H4 (cell line): ENCODE measurements at regions not wholly inside any gene's neighbourhood (a gene's known extent, or its start where the extent isn't known, plus 50 kb on each side); places are given as distances from the start of the nearest gene placed in this dataset.
"Not testable (repeated sequence)": the region's sequence is repeated elsewhere in the genome, so short reads cannot be mapped to it uniquely, and the experiment has no call there.

ENCODE experiments used
- DNase-seq: peaks from one replicate; pipeline ENCODE4 v3.0.0-alpha.2; 2015; ENCODE audit warnings: low spot score

DNA sequence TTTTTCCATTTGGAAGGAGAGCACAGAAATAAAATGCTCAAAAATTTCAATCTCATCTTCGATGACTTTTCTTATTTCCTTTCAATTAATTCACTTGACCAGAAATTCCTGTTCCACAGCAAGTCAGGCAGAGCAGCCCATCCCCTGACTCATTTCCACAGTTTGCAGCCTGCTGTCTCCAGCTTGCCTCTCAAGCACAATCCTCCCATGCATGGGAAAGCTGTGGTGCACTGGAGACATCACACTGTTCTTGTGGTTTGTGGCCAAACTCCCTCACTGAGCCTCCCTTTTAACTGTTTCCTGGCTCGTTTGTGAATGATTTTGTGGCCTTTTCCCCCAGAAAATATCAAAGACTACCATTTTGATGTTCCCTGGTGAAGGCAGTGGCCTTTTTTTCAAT is 114.0 kb upstream of the ENPEP start:
- DNase-seq, result peak; percentile 92

DNA sequence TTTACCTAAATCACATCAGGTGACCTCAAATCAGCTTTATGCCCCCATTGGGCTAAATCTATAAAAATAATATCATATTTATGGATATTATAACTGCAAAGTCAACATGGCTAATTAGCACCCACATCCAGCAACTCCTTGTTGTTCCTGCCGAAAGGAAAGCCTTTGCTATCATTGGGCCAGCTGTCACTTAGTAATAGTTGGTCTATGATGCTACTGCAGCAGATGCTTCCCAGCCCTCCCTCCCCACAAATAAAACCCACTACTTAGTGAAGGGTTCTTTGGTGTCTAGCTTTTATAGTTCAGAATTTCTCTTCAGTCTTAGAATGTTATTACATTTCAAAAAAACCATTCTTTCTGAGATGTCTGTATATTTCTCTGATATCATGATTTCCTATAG is 116.9 kb upstream of the ENPEP start:
- DNase-seq, result no peak

DNA sequence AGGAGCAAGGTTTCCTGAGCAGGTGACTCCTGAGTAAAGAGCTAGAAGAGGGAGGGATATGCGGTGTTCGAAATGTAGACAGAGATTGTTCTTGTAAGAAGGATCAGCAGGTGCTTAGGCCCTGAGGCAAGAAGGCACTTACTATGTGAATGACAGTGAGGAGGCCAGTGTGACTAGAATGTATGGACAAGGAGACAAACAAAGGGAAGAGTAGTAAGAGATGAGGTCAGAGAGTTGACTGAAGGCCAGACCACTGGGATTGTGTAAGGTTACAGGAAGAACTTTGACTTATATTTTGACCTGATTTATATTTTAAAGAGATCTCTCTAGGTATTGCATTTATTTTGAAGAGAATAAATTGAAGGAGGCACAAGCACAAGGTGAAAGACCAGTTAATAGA is 118.4 kb upstream of the ENPEP start:
- DNase-seq, result no peak

DNA sequence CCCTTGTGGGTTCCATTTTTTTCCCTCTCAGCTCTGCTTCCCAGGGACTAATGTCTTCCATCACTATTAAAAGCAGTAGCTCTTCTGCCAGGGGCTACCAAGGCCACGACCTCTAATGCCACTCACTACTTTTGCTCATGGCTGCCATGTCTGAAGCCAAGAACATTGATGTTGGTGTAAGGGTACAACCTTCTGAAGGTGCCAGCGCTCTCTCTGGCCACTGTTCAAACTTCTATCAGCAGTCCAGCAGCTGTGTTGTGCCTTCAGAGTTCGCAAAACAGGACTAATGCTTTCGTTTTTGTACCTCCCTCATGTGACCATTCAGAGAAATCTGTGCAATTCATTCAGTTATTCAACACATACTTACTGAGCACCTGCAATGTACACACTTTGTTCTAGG is 121.5 kb upstream of the ENPEP start:
- DNase-seq, result no peak

DNA sequence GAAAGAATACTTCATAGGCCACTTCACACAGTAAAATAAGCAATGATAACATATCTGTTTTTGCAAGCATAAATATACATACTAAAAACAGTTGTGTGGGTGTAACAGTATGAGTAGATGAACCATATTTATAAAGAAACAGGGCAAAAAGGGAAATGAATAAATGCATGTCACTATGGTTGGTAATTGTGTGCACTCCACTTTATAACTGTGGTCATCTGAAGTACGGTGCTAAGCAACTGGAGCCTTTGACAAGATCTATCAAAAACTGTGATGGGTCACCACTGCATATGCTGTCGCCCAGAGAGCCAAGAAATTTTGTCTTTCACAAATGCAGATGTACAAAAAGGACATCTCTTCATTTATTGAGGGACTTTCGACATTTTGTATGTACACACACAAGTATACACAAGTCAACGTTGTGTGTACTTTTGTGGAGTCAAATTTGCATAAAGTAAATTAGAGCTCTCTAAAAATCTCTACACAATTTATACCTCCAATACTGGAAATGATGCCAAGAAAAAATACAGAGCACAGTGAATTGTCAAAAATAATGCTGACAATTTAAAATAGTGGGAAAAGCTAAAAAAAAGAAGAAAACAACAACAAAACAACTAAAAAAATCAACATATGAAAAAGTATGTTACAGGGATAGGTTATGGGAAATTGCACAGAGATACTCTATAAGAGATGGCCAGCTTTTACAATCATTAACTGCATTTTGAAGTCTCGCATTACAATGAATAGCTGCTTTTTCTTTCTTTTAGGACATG is 123.1 kb upstream of the ENPEP start:
- no peak for DNase-seq

DNA sequence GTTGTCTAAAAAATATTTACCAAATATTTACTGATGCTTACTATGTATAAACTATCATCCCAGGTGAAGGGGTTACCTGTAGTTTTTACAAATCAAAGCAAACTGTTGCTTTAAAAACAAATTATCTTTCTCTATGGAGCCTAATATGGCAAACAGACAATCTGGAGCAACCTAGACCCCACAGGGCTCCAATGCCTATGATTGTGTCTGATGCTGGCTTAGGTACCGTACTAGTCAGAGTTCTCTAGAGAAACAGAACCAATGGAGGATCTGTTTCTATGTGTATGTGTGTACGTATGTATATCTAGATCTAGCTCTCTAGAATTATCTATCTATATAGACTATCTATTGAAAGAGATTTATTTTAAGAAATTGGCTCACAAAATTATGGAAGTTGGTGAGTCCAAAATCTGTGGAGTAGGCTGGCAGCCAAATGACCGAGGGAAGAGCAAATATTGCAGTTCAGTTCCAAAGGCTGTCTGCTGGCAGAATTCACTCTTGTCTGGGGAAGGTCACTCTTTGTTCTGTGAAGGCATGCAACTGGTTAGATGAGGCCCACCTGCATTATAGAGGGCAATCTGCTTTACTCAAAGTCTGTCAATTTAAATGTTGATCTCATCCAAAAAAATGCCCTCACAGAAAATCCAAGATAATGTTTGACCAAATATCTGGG is 127.1 kb upstream of the ENPEP start:
- DNase-seq, result no peak

DNA sequence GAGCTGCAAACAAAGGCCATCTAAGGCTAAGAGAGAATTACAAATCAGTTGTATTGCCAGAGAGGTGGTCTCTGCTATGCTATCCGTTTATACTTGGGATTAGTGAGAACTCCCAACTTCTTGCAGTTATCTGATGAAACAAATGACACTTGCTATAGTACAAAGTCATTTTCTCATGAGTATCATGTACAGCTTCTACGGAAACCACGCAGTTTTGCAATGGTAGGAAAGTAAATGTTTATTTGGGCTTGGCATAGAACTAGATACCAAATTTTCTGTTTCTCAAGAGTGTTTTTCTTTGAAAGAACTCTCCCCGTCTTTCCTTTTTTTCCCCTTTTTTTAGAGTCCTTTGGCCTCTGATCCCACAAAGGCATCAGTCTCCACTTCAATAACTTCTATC is 128.2 kb upstream of the ENPEP start:
- DNase-seq, result no peak

DNA sequence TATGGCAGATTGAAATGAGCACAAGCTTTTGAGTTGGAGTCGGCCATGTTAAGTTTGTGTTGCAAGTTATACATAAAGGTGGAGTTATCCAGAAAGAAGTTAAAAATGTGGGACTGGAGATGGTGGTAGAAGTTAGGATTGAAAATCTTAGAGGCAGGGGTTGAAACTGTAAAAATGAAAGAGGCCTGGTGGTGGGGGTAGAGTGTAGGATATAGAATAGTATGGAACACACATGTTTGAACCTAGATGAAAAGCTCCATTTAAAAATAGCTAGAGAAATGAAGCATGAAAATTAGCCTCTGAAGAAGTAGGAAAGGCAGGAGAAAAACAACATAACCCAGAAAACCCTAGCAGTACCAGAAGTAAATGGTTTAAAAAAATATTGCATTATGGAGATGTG is 131.8 kb upstream of the ENPEP start:
- DNase-seq, result no peak

DNA sequence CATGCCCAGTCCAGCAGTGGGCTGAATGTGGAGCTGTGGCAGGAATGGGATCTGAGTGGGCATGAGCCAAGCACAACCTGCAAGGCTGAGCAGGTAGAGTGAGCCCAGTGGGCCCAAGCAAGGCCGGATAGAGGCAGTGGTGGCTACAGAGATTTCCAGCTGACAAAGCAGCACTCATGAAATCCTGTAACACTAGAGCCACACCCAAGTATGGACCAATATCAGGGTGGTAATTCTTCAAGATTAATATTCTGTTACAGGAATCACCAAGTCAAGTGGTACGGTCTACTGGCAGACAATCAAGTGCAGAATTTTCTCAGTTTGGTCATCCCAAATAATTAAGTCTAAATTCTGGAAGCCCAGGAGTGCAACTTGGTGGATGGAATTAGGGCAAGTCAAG is 132.4 kb upstream of the ENPEP start:
- DNase-seq, result no peak

DNA sequence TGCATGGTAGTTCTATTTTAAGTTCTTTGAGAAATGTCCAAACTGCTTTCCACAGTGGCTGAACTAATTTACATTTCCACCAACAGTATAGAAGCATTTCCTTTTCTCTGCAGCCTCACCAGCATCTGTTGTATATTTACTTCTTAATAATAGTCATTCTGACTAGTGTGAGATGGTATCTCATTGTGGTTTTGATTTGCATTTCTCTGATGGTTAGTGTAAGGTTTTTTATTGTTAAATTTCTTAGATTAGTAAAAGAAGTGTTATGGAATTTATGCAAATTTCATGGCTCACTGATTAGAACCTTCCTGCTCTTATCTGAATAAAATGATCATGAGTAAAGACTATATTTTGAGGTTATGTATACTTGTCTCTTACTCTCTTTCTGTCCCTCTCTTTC is 134.8 kb upstream of the ENPEP start:
- DNase-seq, result not testable (repeated sequence)

DNA sequence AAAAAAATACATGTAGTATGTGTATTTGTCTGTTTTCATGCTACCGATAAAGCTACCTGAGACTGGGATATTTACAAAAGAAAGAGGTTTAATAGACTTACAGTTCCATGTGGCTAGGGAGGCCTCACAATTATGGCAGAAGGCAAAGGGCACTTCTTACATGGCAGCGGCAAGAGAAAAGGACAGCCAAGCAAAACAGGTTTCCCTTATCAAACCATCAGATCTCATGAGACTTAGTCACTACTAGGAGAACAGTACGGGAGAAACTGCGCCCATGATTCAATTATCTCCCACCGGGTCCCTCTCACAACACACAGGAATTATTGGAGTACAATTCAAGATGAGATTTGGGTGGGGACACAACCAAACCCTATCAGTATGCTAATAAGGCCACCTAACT is 137.0 kb upstream of the ELOVL6 start:
- DNase-seq, result no peak

DNA sequence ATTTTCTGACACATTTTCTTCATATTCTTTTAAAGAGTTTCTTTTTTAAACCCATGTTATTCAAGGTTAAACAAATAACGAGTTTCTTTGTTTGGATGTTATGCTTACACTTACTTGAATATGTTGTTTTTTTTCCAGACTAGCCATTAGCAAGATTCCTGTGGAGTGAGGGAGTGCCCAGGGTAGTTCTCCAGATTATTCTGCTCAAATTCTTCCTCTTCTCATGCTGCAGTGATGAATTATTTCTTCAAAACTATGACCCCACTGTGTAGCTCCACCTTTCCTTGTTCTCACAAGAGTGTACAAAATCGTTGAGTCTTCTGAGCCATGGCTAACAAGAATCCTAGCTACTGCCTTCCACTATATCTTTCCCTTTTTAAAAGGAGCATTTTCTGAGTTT is 134.1 kb upstream of the ELOVL6 start:
- DNase-seq, result no peak

DNA sequence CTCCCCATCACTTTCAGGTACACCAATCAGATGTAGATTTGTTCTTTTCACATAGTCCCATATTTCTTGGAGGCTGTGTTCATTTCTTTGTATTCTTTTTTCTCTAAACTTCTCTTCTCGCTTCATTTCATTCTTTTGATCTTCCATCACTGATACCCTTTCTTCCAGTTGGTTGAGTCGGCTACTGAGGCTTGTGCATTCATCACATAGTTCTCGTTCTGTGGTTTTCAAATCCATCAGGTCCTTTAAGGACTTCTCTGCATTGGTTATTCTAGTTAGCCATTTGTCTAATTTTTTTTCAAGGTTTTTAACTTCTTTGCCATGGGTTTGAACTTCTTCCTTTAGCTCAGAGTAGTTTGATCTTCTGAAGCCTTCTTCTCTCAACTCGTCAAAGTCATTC is 128.0 kb upstream of the ELOVL6 start:
- DNase-seq, result not testable (repeated sequence)

DNA sequence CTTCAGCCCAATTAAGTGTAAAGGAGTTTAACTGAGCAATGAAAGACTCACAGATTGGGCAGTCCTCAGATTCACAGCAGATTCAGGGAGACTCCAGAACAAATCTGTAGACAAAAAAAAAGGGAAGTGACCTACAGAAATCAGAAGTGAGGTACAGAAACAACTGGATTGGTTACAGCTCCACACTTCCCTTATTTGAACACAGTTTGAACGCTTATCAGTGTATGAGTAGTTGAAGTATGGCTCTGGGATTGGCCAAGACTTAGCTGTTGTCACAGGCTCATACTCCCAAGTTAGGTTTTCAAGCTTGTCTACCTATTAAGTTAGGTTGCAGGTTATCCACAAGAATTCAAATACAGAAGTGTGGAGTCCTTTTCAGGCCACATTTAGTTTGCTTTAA is 112.4 kb upstream of the ELOVL6 start:
- DNase-seq, result peak; percentile 13

DNA sequence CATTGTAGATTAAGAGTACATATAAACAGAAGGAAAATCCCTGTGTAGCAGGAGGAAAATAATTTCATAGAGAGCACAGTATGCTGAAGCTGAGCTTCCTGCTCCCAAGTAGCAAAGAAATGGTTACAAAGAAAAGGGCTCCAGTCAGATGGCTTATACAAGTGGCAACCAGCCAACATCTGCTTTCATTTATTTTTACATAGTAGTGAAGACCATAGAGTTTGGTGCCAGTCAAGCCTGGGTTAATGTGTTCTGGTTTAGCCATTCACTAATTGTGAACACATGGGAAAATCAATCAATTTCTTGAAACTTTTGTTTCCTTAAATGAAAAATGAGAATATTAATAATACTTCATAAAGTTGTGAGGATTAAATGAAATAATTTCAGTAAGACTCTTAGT is 111.3 kb upstream of the ELOVL6 start:
- no peak for DNase-seq

DNA sequence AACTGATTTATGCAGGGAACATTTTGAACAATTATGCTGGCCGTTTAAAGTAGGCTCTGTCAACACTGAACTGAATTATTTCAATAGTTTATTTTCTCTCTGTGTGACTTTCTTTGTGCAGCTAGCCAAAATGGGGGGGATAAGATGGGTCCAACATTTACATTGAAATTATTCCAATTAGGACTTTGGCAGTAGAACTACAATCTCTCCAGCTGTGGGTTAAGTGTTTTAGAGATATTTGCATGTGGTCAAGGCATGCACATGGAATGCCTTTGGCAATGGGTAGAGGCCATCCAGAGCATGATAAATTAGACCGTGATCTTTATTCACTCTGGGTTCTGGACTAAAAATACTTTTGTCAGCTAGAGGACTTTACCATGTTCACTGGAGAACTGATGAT is 107.9 kb upstream of the ELOVL6 start:
- no peak for DNase-seq

DNA sequence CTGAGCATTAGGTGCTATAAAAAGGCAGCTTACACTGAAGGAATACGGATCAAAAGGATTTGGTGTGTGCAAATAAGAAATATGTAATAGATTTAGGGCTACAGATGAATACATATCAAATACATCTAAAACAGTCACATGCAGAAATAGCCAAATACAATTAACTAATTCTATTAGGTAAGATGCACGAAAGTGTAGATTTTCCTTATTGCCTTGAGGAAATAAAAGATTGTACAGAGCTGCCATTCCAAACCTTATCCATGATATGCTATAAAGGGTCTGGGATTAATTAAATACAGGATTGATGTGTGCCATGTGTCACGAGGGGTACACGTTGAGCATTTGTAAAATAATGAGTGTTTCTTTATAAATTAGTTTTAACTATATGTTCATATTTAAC is 107.0 kb upstream of the ELOVL6 start:
- DNase-seq, result no peak

DNA sequence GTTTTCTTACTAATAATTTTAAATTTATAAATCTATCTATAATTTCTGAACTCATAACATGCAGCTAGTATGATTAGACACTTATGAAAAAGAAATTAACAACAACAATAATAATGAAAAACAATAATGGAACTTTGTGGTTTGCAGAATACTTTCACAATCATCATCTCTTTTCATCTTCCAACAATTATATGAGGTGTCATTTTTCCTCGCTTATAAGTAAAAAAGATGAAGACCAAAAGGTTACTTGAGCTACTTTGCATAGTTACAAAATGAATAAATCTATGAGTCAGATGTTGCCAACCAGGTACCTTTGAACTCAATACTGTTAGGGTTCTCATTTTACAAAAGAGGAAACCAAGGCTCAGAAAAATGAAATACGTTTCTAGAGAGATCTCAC is 98.5 kb upstream of the ELOVL6 start:
- DNase-seq, result no peak

DNA sequence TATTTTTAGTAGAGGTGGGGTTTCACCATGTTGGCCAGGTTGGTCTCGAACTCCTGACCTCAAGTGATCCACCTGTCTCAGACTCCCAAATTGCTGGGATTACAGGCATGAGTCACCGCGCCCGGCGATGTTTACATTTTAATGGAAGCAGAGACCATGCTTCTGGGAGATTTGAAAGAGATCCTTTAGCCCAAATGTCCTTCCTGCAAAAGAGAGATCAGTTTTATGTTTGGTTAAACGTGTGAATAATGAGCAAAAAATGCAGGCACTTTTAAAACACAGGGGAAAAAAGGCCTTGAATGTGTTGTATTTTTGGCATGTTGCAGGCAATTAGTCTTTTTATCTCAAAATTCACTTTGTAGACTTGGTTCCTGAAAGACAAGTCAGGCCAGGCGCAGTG is 95.8 kb upstream of the ELOVL6 start:
- peak; percentile 60 for DNase-seq

DNA sequence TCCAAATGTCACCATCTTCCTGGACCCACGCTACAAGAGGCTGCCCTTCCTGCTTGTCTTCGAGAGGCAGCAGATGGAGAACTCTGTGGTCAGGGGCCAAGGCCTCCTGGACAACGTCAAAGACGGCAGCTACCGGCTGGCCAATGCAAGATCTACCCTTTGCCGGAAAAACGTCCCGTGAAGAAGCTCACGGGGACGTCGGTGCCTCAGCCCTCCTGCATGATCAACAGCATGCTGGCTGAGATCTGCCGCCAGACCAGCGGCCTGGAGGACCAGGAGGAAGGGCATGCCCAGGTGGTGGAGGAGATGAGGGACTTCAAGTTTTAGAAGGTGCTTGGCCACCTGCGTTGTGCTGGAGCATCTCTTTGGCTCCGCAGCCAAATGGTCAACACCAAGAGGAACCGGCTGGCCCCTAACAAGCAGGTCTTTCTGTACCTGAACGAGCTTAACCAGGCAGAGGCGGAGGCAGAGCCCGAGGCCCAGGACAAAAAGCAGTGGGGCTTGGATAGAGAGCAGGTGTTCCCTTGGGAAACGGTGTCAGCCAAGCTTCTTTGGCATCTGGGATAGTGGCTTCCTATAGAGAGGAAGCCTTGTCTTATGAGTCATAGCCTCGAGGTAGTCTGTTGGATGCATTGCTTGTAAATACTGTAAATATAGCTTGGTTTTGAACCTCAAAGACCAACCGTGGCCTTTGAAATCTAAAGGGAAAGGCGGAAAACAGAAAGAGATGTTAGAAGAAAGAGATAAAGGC is 94.8 kb upstream of the ELOVL6 start:
- DNase-seq, result no peak

DNA sequence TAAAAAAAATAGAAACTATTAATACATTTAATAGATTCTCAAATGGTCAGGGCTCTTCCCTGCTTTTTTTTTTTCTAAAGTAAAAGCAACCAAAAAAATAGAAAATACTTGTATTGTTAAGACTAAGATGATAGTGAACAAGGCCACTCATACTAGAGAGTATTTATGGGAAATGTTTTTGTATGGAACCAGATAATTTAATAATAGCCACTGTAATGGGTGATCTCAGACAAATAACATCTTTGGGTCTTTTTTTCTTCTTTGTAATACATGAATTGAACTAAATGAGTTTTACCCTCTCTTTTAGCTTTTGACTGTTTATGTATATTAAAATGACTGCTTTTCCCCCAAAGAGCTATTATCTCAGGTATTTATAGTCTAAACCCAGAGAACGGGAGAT is 92.1 kb upstream of the ELOVL6 start:
- no peak for DNase-seq

DNA sequence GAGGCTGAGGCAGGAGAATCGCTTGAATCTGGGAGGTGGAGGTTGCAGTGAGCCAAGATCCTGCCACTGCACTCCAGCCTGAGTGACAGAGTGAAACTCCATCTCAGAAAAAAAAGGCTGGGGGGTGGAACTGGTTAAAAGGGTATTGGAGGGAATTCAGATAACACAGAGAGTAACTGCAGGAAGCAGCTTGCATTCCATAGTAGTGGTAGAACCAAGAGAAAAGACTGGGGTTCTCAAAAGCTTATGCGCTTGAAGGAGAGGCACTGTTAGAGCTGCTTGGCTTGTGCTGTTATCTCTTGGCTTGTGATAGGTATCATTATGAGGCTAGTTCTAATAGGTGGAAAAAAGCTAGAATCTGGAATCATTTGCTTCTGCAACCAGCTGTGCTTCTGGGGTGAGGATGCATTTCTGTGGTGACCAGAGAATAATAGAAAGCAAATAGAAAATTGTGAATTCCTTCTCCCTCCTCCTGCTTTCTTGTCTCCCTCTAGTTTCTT is 91.2 kb upstream of the ELOVL6 start:
- DNase-seq, result no peak

DNA sequence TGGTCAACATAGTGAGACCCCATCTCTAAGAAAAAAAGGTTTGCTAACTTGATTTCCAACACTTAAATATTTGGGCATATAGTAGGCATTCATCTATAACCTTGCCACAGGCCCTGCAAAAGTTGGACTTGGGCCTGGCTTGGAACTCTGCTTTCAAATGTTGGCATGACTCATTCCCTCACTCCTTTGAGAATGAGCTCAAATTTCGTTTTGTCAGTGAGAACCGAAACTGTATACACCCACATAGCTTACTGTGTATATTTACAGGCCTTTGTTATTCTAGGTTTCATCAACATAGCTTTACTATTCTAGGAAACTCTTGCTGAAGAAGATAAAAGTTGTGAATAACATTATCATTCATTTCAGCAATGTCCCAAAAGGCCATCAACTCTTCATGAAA is 88.7 kb upstream of the ELOVL6 start:
- peak; percentile 94 for DNase-seq
